Mesenteric fat pad (tissue), 1 donor: ENCODE measurements at regions not wholly inside any gene's neighbourhood (a gene's known extent, or its start where the extent isn't known, plus 50 kb on each side); places are given as distances from the start of the nearest gene placed in this dataset.
"Not testable (repeated sequence)": the region's sequence is repeated elsewhere in the genome, so short reads cannot be mapped to it uniquely, and the experiment has no call there.

Experiments used
- DNase-seq: peaks from one replicate; pipeline ENCODE4 v3.0.0-alpha.2; 2020; ENCODE audit warnings: low spot score
- donor health status: DM: yes; HTN: yes; CAD: no.

- no peak for DNase-seq
Observed at GRCh38 chr2:215796140-215796855, 217.1 kb downstream of the MREG start.

- no peak for DNase-seq
Observed at GRCh38 chr2:215794829-215795546, 218.4 kb downstream of the MREG start.

GRCh38 chr2:215793747-215794595 is 219.4 kb downstream of the MREG start:
- no peak for DNase-seq

GRCh38 chr2:215791481-215791937 is 221.8 kb downstream of the MREG start:
- no peak for DNase-seq

DNA sequence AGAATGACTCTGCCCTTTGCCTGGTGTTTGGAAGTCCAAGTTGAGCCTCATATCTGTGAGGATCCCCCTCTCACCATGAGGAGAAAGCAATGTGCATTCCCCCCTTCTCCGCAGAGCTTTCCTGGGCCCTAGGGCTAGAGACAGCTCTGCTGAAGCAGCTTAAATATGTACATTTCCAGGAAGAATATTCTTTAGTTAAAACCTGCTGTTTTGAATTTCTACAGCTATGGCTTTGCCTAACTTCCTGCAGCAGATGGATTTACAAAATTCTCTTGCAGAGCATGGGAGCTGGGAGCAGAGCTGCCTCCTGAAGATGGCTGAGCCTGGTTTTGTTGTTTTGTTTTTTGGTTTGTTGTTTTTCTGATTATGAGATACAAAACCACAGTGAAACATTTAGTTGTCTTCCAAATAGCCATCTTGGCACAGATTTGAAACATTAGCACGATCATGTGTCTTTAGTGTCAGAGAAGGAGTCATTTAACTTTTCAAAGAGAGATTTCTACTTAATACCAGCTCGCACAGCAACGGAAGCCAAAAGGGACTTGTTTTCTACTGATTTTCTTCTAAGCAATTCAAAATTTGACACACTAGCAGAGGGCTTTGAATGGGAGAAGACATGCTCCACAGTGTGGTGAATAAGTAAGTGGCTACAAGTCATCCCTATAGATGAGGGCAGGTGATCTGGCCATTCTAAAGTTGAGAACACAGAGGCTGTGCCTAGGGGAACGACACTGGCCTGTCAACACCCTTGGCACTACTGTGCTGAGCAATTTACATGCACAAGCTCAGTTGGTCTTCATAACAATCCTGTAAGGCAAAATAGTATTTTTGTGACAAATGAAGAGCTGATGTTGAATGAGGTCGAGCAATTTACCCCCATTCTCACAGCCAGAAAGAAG is 222.6 kb downstream of the MREG start:
- DNase-seq = no peak

- no peak for DNase-seq
Observed at GRCh38 chr2:215787565-215788178, 225.7 kb downstream of the MREG start.

DNA sequence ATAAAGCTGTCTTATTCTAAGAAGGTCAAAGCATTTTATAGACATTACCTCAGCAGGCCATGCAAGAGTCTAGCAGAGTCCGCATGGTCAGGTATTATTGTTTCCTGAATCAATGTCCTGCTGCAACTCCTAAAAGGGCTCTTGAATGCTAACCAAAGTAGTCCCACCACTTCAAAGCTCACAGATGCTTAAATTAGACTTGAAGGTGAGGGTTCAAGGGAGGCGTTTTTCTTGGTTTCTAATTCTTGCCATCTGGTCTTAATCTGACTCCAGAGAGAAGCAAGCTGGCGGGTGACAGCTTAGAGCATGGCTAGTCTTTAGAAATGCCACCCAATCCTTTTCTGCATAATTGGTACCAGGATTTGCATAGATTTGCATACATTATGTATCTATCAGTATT is 226.3 kb downstream of the MREG start:
- no peak for DNase-seq

DNA sequence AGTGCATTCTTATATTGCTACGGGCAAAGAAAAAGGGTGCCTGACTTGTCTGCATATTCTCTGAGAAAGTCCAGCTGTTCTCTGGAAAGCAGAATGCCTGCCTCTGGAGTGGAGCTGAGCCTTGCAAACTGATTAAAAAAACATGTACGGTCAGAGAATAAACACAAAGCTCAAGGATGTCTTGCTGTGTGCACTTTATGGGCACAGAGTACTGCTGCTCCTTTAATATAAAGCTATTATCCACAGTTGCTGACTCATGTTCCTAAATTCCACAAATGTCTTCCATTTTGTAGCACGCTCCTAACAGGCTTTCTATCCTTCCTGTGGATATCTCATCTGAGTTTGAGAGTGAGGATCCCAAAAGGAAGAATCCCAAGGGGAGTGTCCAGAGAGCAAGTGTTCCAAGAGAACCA is 229.0 kb downstream of the MREG start:
- no peak for DNase-seq

DNA sequence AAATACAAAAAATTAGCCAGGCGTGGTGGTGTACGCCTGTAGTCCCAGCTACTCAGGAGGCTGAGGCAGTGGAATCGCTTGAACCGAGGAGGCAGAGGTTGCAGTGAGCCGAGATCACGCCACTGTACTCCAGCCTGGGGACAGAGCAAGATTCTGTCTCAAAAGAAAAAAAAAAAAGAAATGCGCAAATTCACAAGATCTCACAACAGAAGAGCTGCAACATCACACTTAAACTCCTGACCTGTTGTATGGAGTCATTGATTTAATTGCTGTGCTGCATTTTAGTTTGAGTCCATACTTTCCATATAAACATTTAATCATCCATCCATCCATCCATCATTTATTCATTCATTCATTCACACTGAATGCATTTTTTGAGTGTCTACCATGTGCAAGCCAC is 229.7 kb downstream of the MREG start:
- not testable (repeated sequence) for DNase-seq

DNA sequence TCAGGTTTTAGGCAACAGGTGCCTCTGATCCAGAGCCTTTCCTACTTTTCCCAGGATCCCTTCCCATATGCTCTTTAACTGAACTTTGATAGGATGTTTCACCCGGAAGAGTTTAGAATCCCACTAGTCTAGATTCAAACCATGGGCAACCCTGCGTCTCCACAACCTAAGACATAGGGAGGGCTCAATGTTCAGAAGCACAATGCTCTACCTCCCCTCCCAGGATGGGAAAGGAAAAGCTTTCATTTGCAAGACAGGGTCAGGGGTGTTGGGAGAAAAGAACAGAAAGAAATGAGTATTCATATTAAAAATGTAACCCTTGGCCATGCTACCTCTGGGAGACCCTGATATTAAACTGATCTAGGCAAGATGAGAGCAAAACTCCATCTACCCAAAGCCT is 230.4 kb downstream of the MREG start:
- DNase-seq = no peak

DNA sequence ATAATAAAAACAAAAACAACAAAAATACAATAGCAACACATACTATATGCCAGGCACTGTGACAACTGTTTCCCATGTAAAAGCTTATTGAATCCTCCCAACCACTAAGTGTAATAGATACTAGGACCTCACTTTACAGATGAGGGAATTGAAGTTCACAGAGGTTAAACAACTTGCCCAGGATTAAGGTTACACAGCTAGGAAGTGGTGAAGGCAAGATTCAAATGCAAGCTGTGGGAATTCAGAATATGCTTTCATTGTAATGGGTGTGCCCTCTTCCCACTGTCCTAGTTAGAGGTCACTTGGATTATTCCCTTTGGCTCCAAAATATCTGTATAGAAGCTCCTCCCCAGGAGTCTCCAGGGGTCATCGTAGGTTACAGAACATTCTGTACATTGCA is 231.1 kb downstream of the MREG start:
- no peak for DNase-seq

GRCh38 chr2:215780907-215781685 is 232.3 kb downstream of the MREG start:
- DNase-seq = no peak

DNA sequence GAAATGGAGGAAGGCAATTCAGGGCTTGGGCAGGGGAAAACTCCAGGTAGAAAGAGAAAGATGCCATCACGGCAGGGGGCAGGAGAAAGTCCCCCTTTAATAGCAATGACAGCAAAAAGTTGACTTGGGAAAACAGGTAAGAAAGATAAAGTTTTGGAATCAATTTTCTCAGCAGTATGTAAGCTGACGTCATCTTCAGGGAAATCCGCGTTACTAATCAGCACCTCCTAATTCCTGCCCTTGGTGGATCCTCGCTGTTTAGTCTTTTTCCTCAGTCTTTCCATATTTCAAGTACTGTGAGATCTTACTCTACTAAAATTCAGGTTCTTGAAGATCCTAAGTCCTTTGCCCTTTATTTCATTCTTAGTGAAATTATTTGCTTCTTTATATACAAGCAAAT is 233.0 kb downstream of the MREG start:
- DNase-seq = no peak

DNA sequence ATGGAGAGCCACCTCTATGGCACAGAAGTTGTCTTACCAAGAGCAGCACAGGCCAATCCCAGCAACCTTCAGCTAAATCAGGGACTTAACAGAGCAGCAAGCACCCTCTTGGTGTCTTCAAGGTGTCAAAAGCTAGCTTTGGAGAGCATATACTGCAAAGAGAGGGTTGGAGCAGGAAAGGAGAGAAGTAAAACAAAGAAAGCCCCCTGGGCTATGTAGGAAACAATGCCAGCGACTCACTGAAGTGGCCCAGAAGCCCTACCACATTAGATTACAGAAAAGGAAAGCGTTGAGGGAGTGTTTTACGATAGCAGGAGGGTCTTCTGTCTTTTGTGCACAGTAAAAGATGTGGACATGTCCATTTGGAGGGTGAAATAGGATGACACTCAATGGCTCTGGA is 233.4 kb downstream of the MREG start:
- no peak for DNase-seq

- no peak for DNase-seq
Observed at GRCh38 chr2:215777465-215778044, 235.8 kb downstream of the MREG start.

DNA sequence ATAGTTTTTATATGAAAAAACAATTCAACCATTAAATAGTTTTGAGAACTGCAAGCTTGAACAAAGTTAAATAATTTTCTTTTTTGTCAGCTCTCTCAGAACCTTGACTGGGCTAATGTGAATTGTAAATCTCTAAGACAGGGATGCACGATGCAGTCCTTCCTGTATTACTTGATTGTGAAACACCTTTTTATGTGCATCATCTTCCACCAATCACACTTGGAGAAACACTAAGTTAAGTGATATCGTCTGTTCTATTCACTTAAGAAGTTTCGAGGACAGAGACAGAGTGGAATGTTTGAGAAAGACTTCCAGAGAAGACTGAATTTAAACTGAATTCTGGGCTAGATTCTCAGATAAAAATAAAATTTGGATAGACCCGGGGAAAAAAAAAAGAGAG is 238.2 kb downstream of the MREG start:
- DNase-seq = no peak

GRCh38 chr2:215773728-215774127 is 239.6 kb downstream of the MREG start:
- no peak for DNase-seq

DNA sequence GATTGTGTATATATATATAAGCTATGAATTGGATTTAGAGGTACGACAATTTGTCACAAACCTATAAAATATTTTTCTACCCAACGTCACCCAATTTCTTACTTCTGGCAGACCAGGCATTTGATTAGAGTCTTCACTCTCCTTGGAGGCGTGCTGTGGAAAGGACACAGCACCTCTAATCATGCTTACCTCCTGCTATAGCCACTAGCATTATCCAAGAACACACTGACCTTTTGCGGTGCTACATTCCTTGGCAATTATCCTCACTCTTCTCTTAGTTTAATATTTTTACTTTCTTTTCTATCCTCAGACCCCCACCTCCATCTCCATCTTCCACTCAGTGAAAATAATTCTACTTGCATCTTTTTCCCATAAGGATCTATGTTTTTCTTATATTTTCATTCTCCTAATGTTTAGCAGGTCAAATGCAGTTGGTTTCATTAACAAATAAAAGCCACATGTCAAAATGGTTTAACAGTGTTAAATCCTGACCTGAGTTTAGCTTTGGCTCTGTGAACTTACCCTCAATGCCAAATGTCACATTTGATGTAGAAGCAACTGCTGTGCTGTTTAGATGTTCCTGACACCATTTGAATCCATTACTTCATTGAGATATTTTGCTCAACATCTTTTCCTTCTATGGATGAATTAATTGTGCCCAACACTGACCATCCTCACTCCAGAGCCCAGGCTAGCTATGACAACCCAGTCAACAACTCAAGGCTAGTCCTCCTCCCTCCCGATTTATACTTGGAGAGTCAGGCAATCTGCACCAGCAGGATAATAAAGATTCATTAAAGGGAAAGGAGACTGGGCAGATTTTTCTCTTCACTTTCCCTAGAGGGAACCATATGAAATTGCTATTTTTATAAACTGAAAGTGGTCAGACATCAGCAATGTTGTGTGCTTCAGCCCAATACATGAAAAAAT is 240.5 kb downstream of the MREG start:
- DNase-seq = no peak
